GM12878 (cell line): ENCODE measurements at regions not wholly inside any gene's neighbourhood (a gene's known extent, or its start where the extent isn't known, plus 50 kb on each side); places are given as distances from the start of the nearest gene placed in this dataset.

Experiments used
- FOXK2 ChIP-seq: fragments of 450-650 bp; IDR thresholded peaks from 2 replicates; pipeline ENCODE4 v1.6.1; 2017; ENCODE audit warnings: mild to moderate bottlenecking, moderate library complexity
- HCFC1 ChIP-seq: fragments of 150-350 bp; IDR thresholded peaks from 2 replicates; pipeline ENCODE4 v1.6.1; 2014; ENCODE audit warnings: low read length
- NBN ChIP-seq: fragments of 450-650 bp; IDR thresholded peaks from 2 replicates; pipeline ENCODE4 v1.6.1; 2016
- POLR2AphosphoS5 ChIP-seq: IDR thresholded peaks from 2 replicates; pipeline ENCODE4 v1.6.1; 2011; ENCODE audit warnings: mild to moderate bottlenecking, low read length, inconsistent platforms
- SIX5 ChIP-seq: IDR thresholded peaks from 2 replicates; pipeline ENCODE4 v1.6.1; 2011; ENCODE audit warnings: mild to moderate bottlenecking, low read depth, low read length, moderate library complexity; ENCODE audit not compliant: severe bottlenecking
- TF ChIP-seq, protein P1 (sequence below), 3 experiments: IDR thresholded peaks in 2 of 3; conservative IDR thresholded peaks in 1 of 3; 2 replicates each; pipeline ENCODE4 v1.5.1; 2011; ENCODE audit warnings: low read depth in 3 of 3, low read length in 3 of 3, mild to moderate bottlenecking in 3 of 3, control low read depth in 2 of 3, moderate library complexity in 2 of 3, inconsistent platforms in 1 of 3, mixed read lengths in 1 of 3; ENCODE audit not compliant: control insufficient read depth in 2 of 3, insufficient read depth in 1 of 3; ENCODE audit errors: extremely low read depth in 1 of 3

DNA sequence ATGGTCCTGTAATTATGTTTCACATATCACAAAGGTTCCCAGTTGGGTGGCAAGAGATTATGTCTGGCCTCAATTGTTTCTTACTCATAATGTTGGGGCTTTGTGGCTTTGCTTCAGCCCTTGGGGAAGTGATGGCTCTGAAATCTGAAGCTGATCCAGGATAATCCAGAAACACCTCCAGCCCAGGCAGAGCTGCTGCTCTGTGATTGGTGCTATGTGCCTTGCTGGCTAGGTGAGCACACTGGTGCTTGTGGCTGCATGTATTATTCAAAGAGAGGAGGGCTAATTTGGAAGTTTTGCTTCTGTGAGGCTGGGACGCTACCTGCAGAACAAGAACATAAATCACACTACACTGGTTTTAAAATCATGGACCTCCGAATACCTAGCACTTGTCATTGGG is 346.6 kb upstream of the MGMT start:
- TF ChIP-seq FOXK2 (no peak), SIX5 (no peak), POLR2AphosphoS5 (no peak), NBN (no peak), HCFC1 (no peak)
- TF ChIP-seq, protein P1, sequence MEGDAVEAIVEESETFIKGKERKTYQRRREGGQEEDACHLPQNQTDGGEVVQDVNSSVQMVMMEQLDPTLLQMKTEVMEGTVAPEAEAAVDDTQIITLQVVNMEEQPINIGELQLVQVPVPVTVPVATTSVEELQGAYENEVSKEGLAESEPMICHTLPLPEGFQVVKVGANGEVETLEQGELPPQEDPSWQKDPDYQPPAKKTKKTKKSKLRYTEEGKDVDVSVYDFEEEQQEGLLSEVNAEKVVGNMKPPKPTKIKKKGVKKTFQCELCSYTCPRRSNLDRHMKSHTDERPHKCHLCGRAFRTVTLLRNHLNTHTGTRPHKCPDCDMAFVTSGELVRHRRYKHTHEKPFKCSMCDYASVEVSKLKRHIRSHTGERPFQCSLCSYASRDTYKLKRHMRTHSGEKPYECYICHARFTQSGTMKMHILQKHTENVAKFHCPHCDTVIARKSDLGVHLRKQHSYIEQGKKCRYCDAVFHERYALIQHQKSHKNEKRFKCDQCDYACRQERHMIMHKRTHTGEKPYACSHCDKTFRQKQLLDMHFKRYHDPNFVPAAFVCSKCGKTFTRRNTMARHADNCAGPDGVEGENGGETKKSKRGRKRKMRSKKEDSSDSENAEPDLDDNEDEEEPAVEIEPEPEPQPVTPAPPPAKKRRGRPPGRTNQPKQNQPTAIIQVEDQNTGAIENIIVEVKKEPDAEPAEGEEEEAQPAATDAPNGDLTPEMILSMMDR (IDR thresholded peaks at IDR 0.05 in 2 of 3, conservative IDR thresholded peaks at IDR 0.05 in 1 of 3; ENCODE audit: control insufficient read depth in 2 of 3, extremely low read depth in 1 of 3, insufficient read depth in 1 of 3, low read depth in 3 of 3, low read length in 3 of 3), result no peak
